Astrocyte (in vitro differentiated cells and primary cell): ENCODE measurements at regions not wholly inside any gene's neighbourhood (a gene's known extent, or its start where the extent isn't known, plus 50 kb on each side); places are given as distances from the start of the nearest gene placed in this dataset.

Experiments
- DNase-seq: peaks from one replicate; pipeline ENCODE4 v3.0.0-alpha.2; 2010; ENCODE audit warnings: low read depth
- FAIRE-seq: peaks from 2 replicates; lab custom pipeline; 2011; peaks lifted over from hg19 to GRCh38; lab: Jason Lieb, UNC
- H2AFZ ChIP-seq: 2 replicates; pipeline ENCODE4 v1.6.0; 2012; ENCODE audit warnings: low read depth, low read length, inconsistent platforms
- H3K27ac ChIP-seq: 2 replicates; pipeline ENCODE4 v1.5.1; 2011; ENCODE audit warnings: low read depth, low read length, inconsistent platforms
- H3K27me3 ChIP-seq: 2 replicates; pipeline ENCODE4 v1.6.0; 2011; ENCODE audit warnings: low read length, inconsistent platforms; ENCODE audit not compliant: insufficient read depth
- H3K36me3 ChIP-seq: 2 replicates; pipeline ENCODE4 v1.5.1; 2011; ENCODE audit warnings: low read length, inconsistent platforms; ENCODE audit not compliant: insufficient read depth
- H3K4me1 ChIP-seq: 2 replicates; pipeline ENCODE4 v1.5.1; 2011; ENCODE audit warnings: low read length, inconsistent platforms; ENCODE audit not compliant: insufficient read depth
- H3K4me2 ChIP-seq: 2 replicates; pipeline ENCODE4 v1.6.0; 2012; ENCODE audit warnings: low read length, inconsistent platforms
- H3K4me3 ChIP-seq: 2 replicates; pipeline ENCODE4 v1.5.1; 2011; ENCODE audit warnings: low read depth, mild to moderate bottlenecking, low read length, inconsistent platforms; ENCODE audit not compliant: insufficient read depth
- H3K79me2 ChIP-seq: 2 replicates; pipeline ENCODE4 v1.6.0; 2012; ENCODE audit warnings: mild to moderate bottlenecking, low read length, inconsistent platforms; ENCODE audit not compliant: insufficient read depth
- H3K9ac ChIP-seq: 2 replicates; pipeline ENCODE4 v1.6.0; 2012; ENCODE audit warnings: mild to moderate bottlenecking, low read length, inconsistent platforms
- H3K9me3 ChIP-seq: 2 replicates; pipeline ENCODE4 v1.5.1; 2012; ENCODE audit warnings: low read depth, mild to moderate bottlenecking, low read length, inconsistent platforms; ENCODE audit not compliant: insufficient read depth
- H4K20me1 ChIP-seq: 2 replicates; pipeline ENCODE4 v1.6.0; 2012; ENCODE audit warnings: low read length, inconsistent platforms; ENCODE audit not compliant: insufficient read depth
- H3K27ac Mint-ChIP-seq: one replicate; pipeline ENCODE4 v1.8.0; 2021; ENCODE audit warnings: mild to moderate bottlenecking, mixed read lengths; ENCODE audit not compliant: unreplicated experiment
- H3K27me3 Mint-ChIP-seq: one replicate; pipeline ENCODE4 v1.8.0; 2021; ENCODE audit warnings: low read depth, mixed read lengths; ENCODE audit not compliant: unreplicated experiment
- H3K36me3 Mint-ChIP-seq: one replicate; pipeline ENCODE4 v1.8.0; 2021; ENCODE audit warnings: low read depth, mixed read lengths; ENCODE audit not compliant: unreplicated experiment
- H3K4me1 Mint-ChIP-seq: one replicate; pipeline ENCODE4 v1.8.0; 2021; ENCODE audit warnings: low read depth, mixed read lengths; ENCODE audit not compliant: unreplicated experiment
- H3K4me3 Mint-ChIP-seq: one replicate; pipeline ENCODE4 v1.8.0; 2021; ENCODE audit warnings: mild to moderate bottlenecking, moderate library complexity, mixed read lengths; ENCODE audit not compliant: unreplicated experiment
- H3K9me3 Mint-ChIP-seq: one replicate; pipeline ENCODE4 v1.8.0; 2021; ENCODE audit warnings: mild to moderate bottlenecking, mixed read lengths; ENCODE audit not compliant: unreplicated experiment
- CTCF ChIP-seq: IDR thresholded peaks from 2 replicates; pipeline ENCODE4 v1.5.1; 2011; ENCODE audit warnings: low read depth, mild to moderate bottlenecking, inconsistent platforms, low read length, moderate library complexity; ENCODE audit not compliant: insufficient read depth
- EZH2 ChIP-seq: IDR thresholded peaks from 2 replicates; pipeline ENCODE4 v1.6.1; 2012; ENCODE audit warnings: mild to moderate bottlenecking, low read length, inconsistent platforms; ENCODE audit not compliant: insufficient read depth

DNA sequence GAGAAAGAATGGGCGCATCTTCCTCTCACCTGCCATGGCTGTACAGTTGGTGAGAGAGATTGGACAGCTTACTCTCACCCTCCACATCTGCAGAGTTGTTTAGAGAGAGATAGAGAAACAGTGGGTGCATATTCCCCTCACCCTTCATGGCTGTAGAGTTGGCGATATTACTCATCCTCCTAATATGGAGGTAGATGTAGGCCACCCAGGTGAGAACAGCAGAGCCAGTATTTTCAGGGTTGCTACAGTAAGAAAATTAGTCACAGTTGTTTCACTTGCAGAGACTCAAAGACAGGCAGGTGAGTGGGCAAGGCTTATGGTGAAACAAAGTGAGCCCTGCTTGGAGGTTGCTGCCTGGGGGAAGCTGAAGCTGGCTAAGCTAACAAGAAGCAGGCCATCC is 65.0 kb upstream of the PFKP start:
- H3K4me2 ChIP-seq = no peak overlapping the region
- no peaks in the 10 kb centered on the region for H3K36me3 Mint-ChIP-seq
- no peak overlapping the region for H3K4me3 ChIP-seq
- DNase-seq (no peak), FAIRE-seq (no peak)
- H3K27ac ChIP-seq = no peak overlapping the region
- no peaks in the 10 kb centered on the region for H4K20me1 ChIP-seq
- no peak overlapping the region for H2AFZ ChIP-seq
- no peaks in the 10 kb centered on the region for H3K4me1 ChIP-seq
- no peaks in the 10 kb centered on the region for H3K79me2 ChIP-seq
- no peaks in the 10 kb centered on the region for H3K36me3 ChIP-seq
- TF ChIP-seq CTCF (no peak), EZH2 (no peak)
- H3K9me3 Mint-ChIP-seq = no peaks in the 10 kb centered on the region
- no peaks in the 10 kb centered on the region for H3K9me3 ChIP-seq
- peaks cover under 1% of the 10 kb centered on the region for H3K27me3 Mint-ChIP-seq
- no peak overlapping the region for H3K27ac Mint-ChIP-seq
- H3K9ac ChIP-seq = no peak overlapping the region
- no peak overlapping the region for H3K4me3 Mint-ChIP-seq
- H3K4me1 Mint-ChIP-seq = peaks cover 7% of the 10 kb centered on the region
- no peaks in the 10 kb centered on the region for H3K27me3 ChIP-seq

GRCh38 chr10:3000048-3000447 is 67.3 kb upstream of the PFKP start:
- no peak overlapping the region for H3K4me3 Mint-ChIP-seq
- no peak for DNase-seq

More at GRCh38 chr10:3000048-3000447, 67.3 kb upstream of the PFKP start:
- Mint-ChIP-seq H3K27me3 (peaks cover 8% of the 10 kb centered on the region), H3K36me3 (no peaks in the 10 kb centered on the region), H3K9me3 (no peaks in the 10 kb centered on the region), H3K27ac (no peak overlapping the region), H3K4me1 (peaks cover 7% of the 10 kb centered on the region)
- Histone ChIP-seq H3K9ac (no peak overlapping the region), H3K4me3 (no peak overlapping the region), H3K9me3 (no peaks in the 10 kb centered on the region), H3K79me2 (no peaks in the 10 kb centered on the region), H3K4me1 (no peaks in the 10 kb centered on the region), H3K4me2 (no peak overlapping the region), H3K36me3 (no peaks in the 10 kb centered on the region), H2AFZ (no peak overlapping the region), H3K27ac (no peak overlapping the region), H3K27me3 (no peaks in the 10 kb centered on the region), H4K20me1 (no peaks in the 10 kb centered on the region)
- TF ChIP-seq EZH2 (no peak), CTCF (no peak)
- FAIRE-seq = no peak
